Mucosa of descending colon (tissue), 3 donors: ENCODE measurements at regions not wholly inside any gene's neighbourhood (a gene's known extent, or its start where the extent isn't known, plus 50 kb on each side); places are given as distances from the start of the nearest gene placed in this dataset.

Experiments used
- ATAC-seq: fragments of 200-7000 bp; cut with Tn5 transposase; one replicate; pipeline ENCODE4 v1.9.1; 2020; ENCODE audit warnings: mild to moderate bottlenecking, moderate library complexity
- DNase-seq, 3 donors: peaks; one replicate each; pipeline ENCODE4 v3.0.0-alpha.2; 2020
- H3K36me3 ChIP-seq: fragments of 200-600 bp; one replicate; pipeline ENCODE4 v1.8.0; 2021; ENCODE audit warnings: low read depth, mild to moderate bottlenecking
- H3K4me1 ChIP-seq: fragments of 200-600 bp; one replicate; pipeline ENCODE4 v1.8.0; 2021; ENCODE audit warnings: low read depth, mild to moderate bottlenecking
- H3K4me3 ChIP-seq: fragments of 200-600 bp; one replicate; pipeline ENCODE4 v1.8.0; 2021; ENCODE audit warnings: mild to moderate bottlenecking
- H3K9me3 ChIP-seq: fragments of 200-600 bp; one replicate; pipeline ENCODE4 v1.8.0; 2021; ENCODE audit warnings: mild to moderate bottlenecking
- intact Hi-C, 2 donors: fragments of 100-400 bp; cut with DNase I in 1 of 2; cut with micrococcal nuclease in 1 of 2; formaldehyde crosslinking; loops; one replicate each; pipeline versions ENCODE4 v1.11.0 to v1.11.1; 2022; cut with DNase I, micrococcal nuclease
- TF ChIP-seq, protein P1 (sequence below): fragments of 200-600 bp; IDR thresholded peaks from one replicate; pipeline ENCODE4 v1.8.0; 2022; ENCODE audit warnings: antibody characterized with exemption, mild to moderate bottlenecking
- donor health status: DM: no; HTN: no; CAD: no; lungs with moderate emphysema.
- donor health status: DM: no; HTN: no; CAD: no.
- donor health status: DM: no; HTN: yes; CAD: no.

DNA sequence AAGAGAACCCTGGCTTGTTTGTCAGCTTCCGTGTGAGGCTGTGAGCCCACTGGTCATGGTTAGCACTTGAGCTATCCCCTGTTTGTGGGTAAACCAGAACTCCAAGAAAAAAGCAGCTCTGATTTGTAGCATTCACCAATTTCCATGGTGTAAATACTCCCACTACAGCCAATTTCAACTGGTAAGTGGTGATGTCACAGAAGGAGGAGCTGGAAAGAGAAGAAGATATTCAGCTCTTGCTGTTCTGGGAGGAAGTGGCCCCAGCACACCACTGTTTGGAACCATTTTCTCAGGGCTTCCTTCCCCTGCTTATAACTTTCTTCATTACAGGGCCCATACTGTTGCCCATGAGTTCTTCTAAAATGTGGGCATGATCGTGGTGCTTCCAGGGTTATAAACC lies 500.1 kb upstream of the ZMIZ1 start:
- intact Hi-C loops, result no loop called here
- ATAC-seq, result no peak
- no peak for DNase-seq

DNA sequence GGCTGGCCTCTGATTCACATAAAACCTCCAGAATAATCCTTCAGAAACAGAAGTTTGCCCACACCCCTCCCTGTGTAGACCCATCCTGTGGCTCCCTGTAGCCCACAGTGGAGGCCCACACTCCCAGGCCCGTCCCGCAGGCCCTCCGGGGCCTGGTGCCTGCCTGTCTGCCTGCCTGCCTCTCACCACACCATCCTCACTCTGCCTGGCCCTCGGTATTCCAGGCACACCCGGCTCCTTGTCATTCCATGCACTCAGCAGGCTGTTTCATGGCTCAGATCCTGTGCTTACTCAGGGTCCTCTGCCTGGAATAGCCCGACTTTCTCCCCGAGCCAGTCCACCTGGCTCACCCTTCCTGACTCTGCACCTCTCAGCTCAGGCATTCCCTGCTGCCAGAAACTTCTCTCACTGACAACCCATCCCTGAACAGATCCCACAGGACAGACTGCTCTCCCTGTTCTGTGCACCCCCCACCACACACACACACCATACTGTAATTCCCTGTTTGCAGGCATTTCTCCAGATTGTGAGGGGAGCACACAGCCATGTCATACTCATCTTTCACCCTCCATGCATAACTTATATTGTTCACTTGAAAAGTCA lies 498.0 kb upstream of the ZMIZ1 start:
- no peak for DNase-seq
- TF ChIP-seq, protein P1, sequence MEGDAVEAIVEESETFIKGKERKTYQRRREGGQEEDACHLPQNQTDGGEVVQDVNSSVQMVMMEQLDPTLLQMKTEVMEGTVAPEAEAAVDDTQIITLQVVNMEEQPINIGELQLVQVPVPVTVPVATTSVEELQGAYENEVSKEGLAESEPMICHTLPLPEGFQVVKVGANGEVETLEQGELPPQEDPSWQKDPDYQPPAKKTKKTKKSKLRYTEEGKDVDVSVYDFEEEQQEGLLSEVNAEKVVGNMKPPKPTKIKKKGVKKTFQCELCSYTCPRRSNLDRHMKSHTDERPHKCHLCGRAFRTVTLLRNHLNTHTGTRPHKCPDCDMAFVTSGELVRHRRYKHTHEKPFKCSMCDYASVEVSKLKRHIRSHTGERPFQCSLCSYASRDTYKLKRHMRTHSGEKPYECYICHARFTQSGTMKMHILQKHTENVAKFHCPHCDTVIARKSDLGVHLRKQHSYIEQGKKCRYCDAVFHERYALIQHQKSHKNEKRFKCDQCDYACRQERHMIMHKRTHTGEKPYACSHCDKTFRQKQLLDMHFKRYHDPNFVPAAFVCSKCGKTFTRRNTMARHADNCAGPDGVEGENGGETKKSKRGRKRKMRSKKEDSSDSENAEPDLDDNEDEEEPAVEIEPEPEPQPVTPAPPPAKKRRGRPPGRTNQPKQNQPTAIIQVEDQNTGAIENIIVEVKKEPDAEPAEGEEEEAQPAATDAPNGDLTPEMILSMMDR, result no peak
- intact Hi-C loops, result no loop called here
- H3K4me3 ChIP-seq, result no peak overlapping the region
- H3K36me3 ChIP-seq, result no peaks in the 10 kb centered on the region
- H3K9me3 ChIP-seq, result no peaks in the 10 kb centered on the region
- H3K4me1 ChIP-seq, result no peaks in the 10 kb centered on the region
- ATAC-seq, result no peak

More for the DNA sequence above, 500.1 kb upstream of the ZMIZ1 start:
- H3K4me3 ChIP-seq, result no peak overlapping the region
- TF ChIP-seq, protein P1, result no peak
- no peaks in the 10 kb centered on the region for H3K4me1 ChIP-seq
- no peaks in the 10 kb centered on the region for H3K9me3 ChIP-seq
- H3K36me3 ChIP-seq, result no peaks in the 10 kb centered on the region

DNA sequence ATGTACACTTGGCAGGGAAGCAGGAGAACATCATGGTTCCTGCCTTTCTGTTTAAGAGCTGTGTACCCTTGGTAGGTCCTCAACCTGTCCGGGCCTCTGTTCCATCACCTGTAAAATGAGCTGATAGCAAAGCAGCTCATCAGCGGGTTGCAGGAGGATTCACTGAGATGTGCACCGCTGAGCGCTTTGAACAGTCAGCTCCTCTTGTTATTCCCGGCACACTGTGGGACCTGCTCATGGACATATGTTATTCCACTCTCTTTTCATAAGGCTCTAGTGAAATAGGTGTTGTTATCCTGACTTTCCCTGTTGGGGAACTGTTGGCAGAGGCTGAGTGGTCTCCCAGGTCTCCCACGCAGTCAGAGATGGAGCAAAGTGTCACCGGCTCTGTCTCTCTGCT lies 497.5 kb upstream of the ZMIZ1 start:
- TF ChIP-seq, protein P1, result no peak
- no peaks in the 10 kb centered on the region for H3K4me1 ChIP-seq
- H3K9me3 ChIP-seq, result no peaks in the 10 kb centered on the region
- no peak overlapping the region for H3K4me3 ChIP-seq
- ATAC-seq (no peak), DNase-seq (no peak)
- intact Hi-C loops, result no loop called here
- H3K36me3 ChIP-seq, result no peaks in the 10 kb centered on the region

DNA sequence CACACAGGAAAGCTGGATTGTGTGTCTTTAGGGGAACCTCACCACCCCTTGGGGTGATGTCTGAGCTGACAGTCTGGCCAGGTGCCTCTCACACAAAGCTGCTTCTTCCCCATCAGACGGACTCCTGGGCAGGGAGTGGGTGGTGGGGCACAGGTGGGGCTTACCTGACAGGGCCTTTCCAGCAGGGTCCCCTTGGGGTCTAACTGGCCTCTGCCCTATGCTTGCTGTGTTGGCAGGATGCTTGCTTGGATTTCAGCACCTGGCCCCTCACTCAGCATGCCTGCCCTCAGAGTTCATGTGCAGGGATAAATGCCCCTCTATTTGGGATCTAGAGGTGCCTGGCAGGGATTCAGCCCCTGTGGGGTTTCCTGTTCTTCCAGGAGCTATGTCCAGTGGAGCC lies 496.9 kb upstream of the ZMIZ1 start:
- DNase-seq (no peak), ATAC-seq (no peak)
- Histone ChIP-seq H3K4me1 (no peaks in the 10 kb centered on the region), H3K36me3 (no peaks in the 10 kb centered on the region), H3K4me3 (no peak overlapping the region), H3K9me3 (no peaks in the 10 kb centered on the region)
- intact Hi-C loops, result no loop called here
- TF ChIP-seq, protein P1, result no peak

DNA sequence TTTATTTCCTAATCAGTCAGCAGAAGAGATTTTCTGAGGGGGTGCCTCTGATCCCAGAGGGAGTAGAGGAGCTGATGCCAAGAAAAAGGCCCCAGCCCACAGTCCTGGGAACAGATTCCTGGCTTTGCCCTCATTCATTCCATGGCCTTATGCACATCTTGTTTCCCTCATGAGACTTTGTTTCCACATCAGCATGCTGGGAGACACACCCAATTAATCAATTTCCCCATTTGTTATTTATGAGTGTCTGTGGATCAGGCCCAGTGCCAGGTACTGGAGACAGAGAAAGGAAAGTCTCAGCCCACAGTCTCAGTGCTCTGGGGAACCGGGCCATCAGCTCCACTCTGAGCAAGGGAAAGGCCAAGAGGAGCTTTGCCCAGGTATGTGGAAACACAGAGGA lies 496.2 kb upstream of the ZMIZ1 start:
- H3K36me3 ChIP-seq, result no peaks in the 10 kb centered on the region
- peaks cover 2% of the 10 kb centered on the region for H3K4me1 ChIP-seq
- TF ChIP-seq, protein P1, result no peak
- H3K9me3 ChIP-seq, result no peaks in the 10 kb centered on the region
- DNase-seq (no peak), ATAC-seq (no peak)
- no peak overlapping the region for H3K4me3 ChIP-seq
- intact Hi-C loops, result no loop called here

DNA sequence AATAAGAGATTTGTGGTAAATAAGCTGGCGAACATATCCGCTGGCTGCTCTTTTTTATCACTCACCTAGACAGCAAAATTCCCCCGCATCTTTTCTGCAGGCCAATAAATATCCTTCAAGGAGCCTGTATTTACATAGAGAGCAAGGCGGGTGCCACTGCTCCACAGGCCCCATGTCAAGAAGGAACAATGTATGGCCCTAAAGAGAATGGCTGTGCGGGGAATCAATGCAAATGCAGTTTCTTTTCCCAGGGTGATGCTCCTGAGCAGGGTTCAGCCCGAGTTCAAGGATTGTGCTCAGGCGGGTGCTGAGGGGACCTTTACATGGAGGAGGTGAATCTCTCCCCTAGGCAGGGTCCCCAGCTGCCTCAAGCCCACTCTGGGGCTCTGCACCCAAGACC lies 494.2 kb upstream of the ZMIZ1 start:
- no peaks in the 10 kb centered on the region for H3K9me3 ChIP-seq
- no peak for ATAC-seq
- intact Hi-C loops, result no loop called here

More for the DNA sequence above, 494.2 kb upstream of the ZMIZ1 start:
- DNase-seq, result no peak
- Histone ChIP-seq H3K36me3 (no peaks in the 10 kb centered on the region), H3K4me3 (no peak overlapping the region), H3K4me1 (peaks cover 5% of the 10 kb centered on the region)
- TF ChIP-seq, protein P1, result no peak
